ENCODE measurements at regions not wholly inside any gene's neighbourhood (a gene's known extent, or its start where the extent isn't known, plus 50 kb on each side); places are given as distances from the start of the nearest gene placed in this dataset.

GRCh38 chr16:35147556-35148504 lies 1688.4 kb downstream of the TP53TG3F start:
- TF ChIP-seq CTCF (IDR thresholded peaks at IDR 0.05): no peak
- DNase-seq (ENCODE audit: low spot score): peak; percentile 54
- Mint-ChIP-seq H3K4me3 (ENCODE audit: unreplicated experiment) (no peak overlapping the region), H3K27ac (ENCODE audit: unreplicated experiment) (no peak overlapping the region), H3K36me3 (ENCODE audit: low read depth) (no peaks in the 10 kb centered on the region), H3K9me3 (ENCODE audit: low read depth) (peaks cover 59% of the 10 kb centered on the region), H3K27me3 (ENCODE audit: low read depth) (no peaks in the 10 kb centered on the region), H3K4me1 (ENCODE audit: low read depth) (no peaks in the 10 kb centered on the region)

GRCh38 chr16:35148748-35149147 lies 1689.3 kb downstream of the TP53TG3F start:
- Mint-ChIP-seq H3K9me3 (ENCODE audit: low read depth) (peaks cover 64% of the 10 kb centered on the region), H3K27me3 (ENCODE audit: low read depth) (no peaks in the 10 kb centered on the region), H3K36me3 (ENCODE audit: low read depth) (no peaks in the 10 kb centered on the region), H3K4me3 (ENCODE audit: unreplicated experiment) (no peak overlapping the region), H3K27ac (ENCODE audit: unreplicated experiment) (no peak overlapping the region), H3K4me1 (ENCODE audit: low read depth) (no peaks in the 10 kb centered on the region)
- no peak for TF ChIP-seq CTCF (IDR thresholded peaks at IDR 0.05)
- DNase-seq (ENCODE audit: low spot score): peak; percentile 56

- no peak overlapping the region for H3K27ac Mint-ChIP-seq (ENCODE audit: unreplicated experiment)
- no peaks in the 10 kb centered on the region for H3K4me1 Mint-ChIP-seq (ENCODE audit: low read depth)
- DNase-seq (ENCODE audit: low spot score): no peak
- H3K9me3 Mint-ChIP-seq (ENCODE audit: low read depth): peaks cover 64% of the 10 kb centered on the region
- H3K36me3 Mint-ChIP-seq (ENCODE audit: low read depth): no peaks in the 10 kb centered on the region
- no peak for TF ChIP-seq CTCF (IDR thresholded peaks at IDR 0.05)
- H3K4me3 Mint-ChIP-seq (ENCODE audit: unreplicated experiment): no peak overlapping the region
- no peaks in the 10 kb centered on the region for H3K27me3 Mint-ChIP-seq (ENCODE audit: low read depth)
Observed at GRCh38 chr16:35149550-35149949, 1690.1 kb downstream of the TP53TG3F start.

GRCh38 chr16:35150805-35151312 lies 1691.4 kb downstream of the TP53TG3F start:
- Mint-ChIP-seq H3K27me3 (ENCODE audit: low read depth) (no peaks in the 10 kb centered on the region), H3K36me3 (ENCODE audit: low read depth) (no peaks in the 10 kb centered on the region), H3K27ac (ENCODE audit: unreplicated experiment) (no peak overlapping the region), H3K4me1 (ENCODE audit: low read depth) (no peaks in the 10 kb centered on the region), H3K9me3 (ENCODE audit: low read depth) (peaks cover 69% of the 10 kb centered on the region), H3K4me3 (ENCODE audit: unreplicated experiment) (no peak overlapping the region)
- TF ChIP-seq CTCF (IDR thresholded peaks at IDR 0.05): no peak
- DNase-seq (ENCODE audit: low spot score): no peak

- Mint-ChIP-seq H3K27me3 (ENCODE audit: low read depth) (no peaks in the 10 kb centered on the region), H3K36me3 (ENCODE audit: low read depth) (no peaks in the 10 kb centered on the region), H3K4me1 (ENCODE audit: low read depth) (no peaks in the 10 kb centered on the region), H3K27ac (ENCODE audit: unreplicated experiment) (no peak overlapping the region), H3K9me3 (ENCODE audit: low read depth) (peaks cover 76% of the 10 kb centered on the region), H3K4me3 (ENCODE audit: unreplicated experiment) (no peak overlapping the region)
- no peak for TF ChIP-seq CTCF (IDR thresholded peaks at IDR 0.05)
- DNase-seq (ENCODE audit: low spot score): peak; percentile 61
Observed at GRCh38 chr16:35152067-35152627, 1692.7 kb downstream of the TP53TG3F start.

Data from chondrocyte (in vitro differentiated cells).